ENCODE measurements at regions not wholly inside any gene's neighbourhood (a gene's known extent, or its start where the extent isn't known, plus 50 kb on each side); places are given as distances from the start of the nearest gene placed in this dataset.
"Not testable (repeated sequence)": the region's sequence is repeated elsewhere in the genome, so short reads cannot be mapped to it uniquely, and the experiment has no call there.

GRCh38 chr12:131628023-131628740 is 82.7 kb upstream of the SFSWAP start:
- Histone ChIP-seq H3K4me1 (ENCODE audit: insufficient read depth, low read length) (peaks cover 18% of the 10 kb centered on the region; the same call in 1 of the 2 replicates), H3K36me3 (ENCODE audit: insufficient read depth, low read length) (no peaks in the 10 kb centered on the region)

GRCh38 chr12:131628766-131629448 is 82.0 kb upstream of the SFSWAP start:
- Histone ChIP-seq H3K9me3 (ENCODE audit: control insufficient read depth, insufficient read depth, low read length) (no peaks in the 10 kb centered on the region), H3K36me3 (ENCODE audit: insufficient read depth, low read length) (no peaks in the 10 kb centered on the region), H3K4me1 (ENCODE audit: insufficient read depth, low read length) (peaks cover 18% of the 10 kb centered on the region; the same call in 1 of the 2 replicates), H3K9ac (ENCODE audit: low read depth, low read length) (no peak overlapping the region)

More at GRCh38 chr12:131628023-131628740, 82.7 kb upstream of the SFSWAP start:
- peak overlapping the region; percentile 24; the same call in 1 of the 2 replicates for H3K9ac ChIP-seq (ENCODE audit: low read depth, low read length)
- H3K9me3 ChIP-seq (ENCODE audit: control insufficient read depth, insufficient read depth, low read length), result no peaks in the 10 kb centered on the region

- no peaks in the 10 kb centered on the region for H3K9me3 ChIP-seq (ENCODE audit: control insufficient read depth, insufficient read depth, low read length)
- H3K9ac ChIP-seq (ENCODE audit: low read depth, low read length), result no peak overlapping the region
- no peaks in the 10 kb centered on the region for H3K36me3 ChIP-seq (ENCODE audit: insufficient read depth, low read length)
- peaks cover 3% of the 10 kb centered on the region; the same call in 1 of the 2 replicates for H3K4me1 ChIP-seq (ENCODE audit: insufficient read depth, low read length)
These were observed 79.7 kb upstream of the SFSWAP start for GRCh38 chr12:131631230-131631629.

GRCh38 chr12:131631889-131632651 is 78.8 kb upstream of the SFSWAP start:
- H3K9ac ChIP-seq (ENCODE audit: low read depth, low read length); H3K36me3 ChIP-seq (ENCODE audit: insufficient read depth, low read length); H3K9me3 ChIP-seq (ENCODE audit: control insufficient read depth, insufficient read depth, low read length); H3K4me1 ChIP-seq (ENCODE audit: insufficient read depth, low read length): not testable (repeated sequence)

- not testable (repeated sequence) for H3K4me1 ChIP-seq (ENCODE audit: insufficient read depth, low read length); H3K9ac ChIP-seq (ENCODE audit: low read depth, low read length); H3K36me3 ChIP-seq (ENCODE audit: insufficient read depth, low read length); H3K9me3 ChIP-seq (ENCODE audit: control insufficient read depth, insufficient read depth, low read length)
These were observed 78.3 kb upstream of the SFSWAP start for GRCh38 chr12:131632652-131633023.

GRCh38 chr12:131633610-131634009 is 77.3 kb upstream of the SFSWAP start:
- H3K9ac ChIP-seq (ENCODE audit: low read depth, low read length); H3K36me3 ChIP-seq (ENCODE audit: insufficient read depth, low read length); H3K4me1 ChIP-seq (ENCODE audit: insufficient read depth, low read length); H3K9me3 ChIP-seq (ENCODE audit: control insufficient read depth, insufficient read depth, low read length): not testable (repeated sequence)

- no peaks in the 10 kb centered on the region for H3K36me3 ChIP-seq (ENCODE audit: insufficient read depth, low read length)
- H3K4me1 ChIP-seq (ENCODE audit: insufficient read depth, low read length), result no peaks in the 10 kb centered on the region
- H3K9me3 ChIP-seq (ENCODE audit: control insufficient read depth, insufficient read depth, low read length), result no peaks in the 10 kb centered on the region
- H3K9ac ChIP-seq (ENCODE audit: low read depth, low read length), result no peak overlapping the region
These were observed 76.9 kb upstream of the SFSWAP start for GRCh38 chr12:131634037-131634436.

- not testable (repeated sequence) for H3K36me3 ChIP-seq (ENCODE audit: insufficient read depth, low read length); H3K4me1 ChIP-seq (ENCODE audit: insufficient read depth, low read length); H3K9ac ChIP-seq (ENCODE audit: low read depth, low read length); H3K9me3 ChIP-seq (ENCODE audit: control insufficient read depth, insufficient read depth, low read length)
These were observed 75.9 kb upstream of the SFSWAP start for GRCh38 chr12:131635012-131635411.

GRCh38 chr12:131635491-131636122 is 75.3 kb upstream of the SFSWAP start:
- Histone ChIP-seq H3K9me3 (ENCODE audit: control insufficient read depth, insufficient read depth, low read length) (no peaks in the 10 kb centered on the region), H3K9ac (ENCODE audit: low read depth, low read length) (no peak overlapping the region), H3K4me1 (ENCODE audit: insufficient read depth, low read length) (no peaks in the 10 kb centered on the region), H3K36me3 (ENCODE audit: insufficient read depth, low read length) (no peaks in the 10 kb centered on the region)

- Histone ChIP-seq H3K9ac (ENCODE audit: low read depth, low read length) (no peak overlapping the region), H3K4me1 (ENCODE audit: insufficient read depth, low read length) (no peaks in the 10 kb centered on the region), H3K36me3 (ENCODE audit: insufficient read depth, low read length) (no peaks in the 10 kb centered on the region), H3K9me3 (ENCODE audit: control insufficient read depth, insufficient read depth, low read length) (no peaks in the 10 kb centered on the region)
These were observed 74.6 kb upstream of the SFSWAP start for GRCh38 chr12:131636266-131636665.

- Histone ChIP-seq H3K36me3 (ENCODE audit: insufficient read depth, low read length) (no peaks in the 10 kb centered on the region), H3K9me3 (ENCODE audit: control insufficient read depth, insufficient read depth, low read length) (no peaks in the 10 kb centered on the region), H3K4me1 (ENCODE audit: insufficient read depth, low read length) (no peaks in the 10 kb centered on the region; the same call in 1 of the 2 replicates), H3K9ac (ENCODE audit: low read depth, low read length) (no peak overlapping the region)
These were observed 73.7 kb upstream of the SFSWAP start for GRCh38 chr12:131636940-131637750.

- no peak overlapping the region for H3K9ac ChIP-seq (ENCODE audit: low read depth, low read length)
- H3K9me3 ChIP-seq (ENCODE audit: control insufficient read depth, insufficient read depth, low read length), result no peaks in the 10 kb centered on the region
- H3K36me3 ChIP-seq (ENCODE audit: insufficient read depth, low read length), result no peaks in the 10 kb centered on the region
- H3K4me1 ChIP-seq (ENCODE audit: insufficient read depth, low read length), result no peaks in the 10 kb centered on the region; the same call in 1 of the 2 replicates
These were observed 72.9 kb upstream of the SFSWAP start for GRCh38 chr12:131637986-131638385.

GRCh38 chr12:131639270-131639940 is 71.5 kb upstream of the SFSWAP start:
- H3K9ac ChIP-seq (ENCODE audit: low read depth, low read length), result no peak overlapping the region
- H3K36me3 ChIP-seq (ENCODE audit: insufficient read depth, low read length), result no peaks in the 10 kb centered on the region
- H3K9me3 ChIP-seq (ENCODE audit: control insufficient read depth, insufficient read depth, low read length), result no peaks in the 10 kb centered on the region

More at GRCh38 chr12:131639270-131639940, 71.5 kb upstream of the SFSWAP start:
- peaks cover 9% of the 10 kb centered on the region; the same call in 1 of the 2 replicates for H3K4me1 ChIP-seq (ENCODE audit: insufficient read depth, low read length)

Measured in ES-I3 (cell line).